Retinal pigment epithelial cell (primary cell): ENCODE measurements at regions not wholly inside any gene's neighbourhood (a gene's known extent, or its start where the extent isn't known, plus 50 kb on each side); places are given as distances from the start of the nearest gene placed in this dataset.

Experiments used
- DNase-seq: peaks from one replicate; pipeline ENCODE4 v3.0.0-alpha.2; 2010; ENCODE audit warnings: low read depth
- H3K4me3 ChIP-seq: 2 replicates; pipeline ENCODE4 v1.5.1; 2011; ENCODE audit warnings: mild to moderate bottlenecking, low read length, control low read depth, moderate library complexity
- CTCF ChIP-seq: conservative IDR thresholded peaks from 2 replicates; pipeline ENCODE4 v1.5.1; 2011; ENCODE audit warnings: low read depth, low read length, control low read depth, inconsistent platforms

GRCh38 chr6:164478426-164478825 is 831.0 kb downstream of the C6orf118 start:
- H3K4me3 ChIP-seq: no peak overlapping the region
- TF ChIP-seq CTCF: no peak
- no peak for DNase-seq

GRCh38 chr6:164477790-164478189 is 831.6 kb downstream of the C6orf118 start:
- no peak for DNase-seq
- H3K4me3 ChIP-seq: no peak overlapping the region
- no peak for TF ChIP-seq CTCF

- no peak for TF ChIP-seq CTCF
- H3K4me3 ChIP-seq: no peak overlapping the region
- DNase-seq: no peak
Measured at GRCh38 chr6:164477101-164477500, 832.3 kb downstream of the C6orf118 start.

- no peak overlapping the region for H3K4me3 ChIP-seq
- no peak for TF ChIP-seq CTCF
- DNase-seq: no peak
Measured at GRCh38 chr6:164469276-164469949, 840.0 kb downstream of the C6orf118 start.

GRCh38 chr6:164455835-164456234 is 853.6 kb downstream of the C6orf118 start:
- TF ChIP-seq CTCF: no peak
- DNase-seq: no peak
- H3K4me3 ChIP-seq: no peak overlapping the region

- no peak for TF ChIP-seq CTCF
Measured at GRCh38 chr6:164453835-164454234, 855.6 kb downstream of the C6orf118 start.

GRCh38 chr6:164442572-164442971 is 866.8 kb downstream of the C6orf118 start:
- DNase-seq: no peak
- H3K4me3 ChIP-seq: no peak overlapping the region
- no peak for TF ChIP-seq CTCF

More at GRCh38 chr6:164453835-164454234, 855.6 kb downstream of the C6orf118 start:
- no peak overlapping the region for H3K4me3 ChIP-seq
- DNase-seq: no peak
